ENCODE measurements at regions not wholly inside any gene's neighbourhood (a gene's known extent, or its start where the extent isn't known, plus 50 kb on each side); places are given as distances from the start of the nearest gene placed in this dataset.
"Not testable (repeated sequence)": the region's sequence is repeated elsewhere in the genome, so short reads cannot be mapped to it uniquely, and the experiment has no call there.

GRCh38 chr1:55542901-55543504 lies 327.8 kb upstream of the USP24 start:
- no peak for DNase-seq

- DNase-seq, result no peak
These were observed 326.1 kb upstream of the USP24 start for GRCh38 chr1:55541296-55541695.

GRCh38 chr1:55539652-55540512 lies 324.7 kb upstream of the USP24 start:
- DNase-seq, result no peak

GRCh38 chr1:55538428-55538827 lies 323.3 kb upstream of the USP24 start:
- no peak for DNase-seq

- DNase-seq, result no peak
These were observed 321.3 kb upstream of the USP24 start for GRCh38 chr1:55536545-55536865.

GRCh38 chr1:55535724-55536544 lies 320.8 kb upstream of the USP24 start:
- DNase-seq, result no peak

- no peak for DNase-seq
These were observed 319.5 kb upstream of the USP24 start for GRCh38 chr1:55534565-55535121.

GRCh38 chr1:55531644-55532043 lies 316.5 kb upstream of the USP24 start:
- DNase-seq, result no peak

GRCh38 chr1:55530749-55531478 lies 315.8 kb upstream of the USP24 start:
- no peak for DNase-seq

- DNase-seq, result no peak
These were observed 313.9 kb upstream of the USP24 start for GRCh38 chr1:55529017-55529416.

GRCh38 chr1:55527831-55528230 lies 312.7 kb upstream of the USP24 start:
- DNase-seq, result no peak

GRCh38 chr1:55526716-55527115 lies 311.6 kb upstream of the USP24 start:
- DNase-seq, result no peak

- no peak for DNase-seq
These were observed 308.8 kb upstream of the USP24 start for GRCh38 chr1:55524006-55524405.

GRCh38 chr1:55522982-55523381 lies 307.8 kb upstream of the USP24 start:
- DNase-seq, result no peak

GRCh38 chr1:55522353-55522903 lies 307.3 kb upstream of the USP24 start:
- no peak for DNase-seq

GRCh38 chr1:55520861-55521260 lies 305.7 kb upstream of the USP24 start:
- DNase-seq, result no peak

GRCh38 chr1:55519937-55520683 lies 304.9 kb upstream of the USP24 start:
- DNase-seq, result peak; percentile 94

GRCh38 chr1:55519276-55519675 lies 304.1 kb upstream of the USP24 start:
- no peak for DNase-seq

- no peak for DNase-seq
These were observed 301.9 kb upstream of the USP24 start for GRCh38 chr1:55517036-55517435.

- DNase-seq, result not testable (repeated sequence)
These were observed 299.4 kb upstream of the USP24 start for GRCh38 chr1:55514571-55514970.

- DNase-seq, result no peak
These were observed 297.3 kb upstream of the USP24 start for GRCh38 chr1:55512466-55512865.

GRCh38 chr1:55507578-55507931 lies 292.4 kb upstream of the USP24 start:
- no peak for DNase-seq
